NCI-H2227 treated with DMSO at 0.1 percent for 48 hours (cell line): ENCODE measurements at regions not wholly inside any gene's neighbourhood (a gene's known extent, or its start where the extent isn't known, plus 50 kb on each side); places are given as distances from the start of the nearest gene placed in this dataset.

ENCODE experiments used
- DNase-seq: peaks from one replicate; lab custom pipeline; 2025; lab: John Stamatoyannopoulos, UW

GRCh38 chr2:239715606-239716005, 309.5 kb downstream of the NDUFA10 start:
- DNase-seq: no peak

DNA sequence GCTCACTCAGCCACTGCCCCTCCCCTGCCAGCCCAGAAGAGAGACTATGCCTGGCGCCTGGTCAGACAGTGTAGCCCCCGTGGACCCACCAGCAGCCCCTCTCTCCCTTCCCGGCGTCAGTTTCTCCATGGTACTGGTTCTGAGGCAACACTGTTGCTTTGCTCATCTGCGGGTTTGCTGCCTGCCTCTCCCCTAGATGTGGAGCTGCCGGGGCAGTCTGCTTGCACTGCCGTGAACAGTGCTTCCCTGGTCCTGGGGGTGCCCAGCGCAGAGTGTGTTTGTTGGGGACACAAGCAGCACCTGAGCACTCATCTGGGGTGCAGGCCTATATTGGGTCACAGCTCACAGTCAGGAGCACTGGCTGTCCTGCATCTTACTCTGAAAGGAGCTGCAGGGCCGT, 309.9 kb downstream of the NDUFA10 start:
- no peak for DNase-seq

DNA sequence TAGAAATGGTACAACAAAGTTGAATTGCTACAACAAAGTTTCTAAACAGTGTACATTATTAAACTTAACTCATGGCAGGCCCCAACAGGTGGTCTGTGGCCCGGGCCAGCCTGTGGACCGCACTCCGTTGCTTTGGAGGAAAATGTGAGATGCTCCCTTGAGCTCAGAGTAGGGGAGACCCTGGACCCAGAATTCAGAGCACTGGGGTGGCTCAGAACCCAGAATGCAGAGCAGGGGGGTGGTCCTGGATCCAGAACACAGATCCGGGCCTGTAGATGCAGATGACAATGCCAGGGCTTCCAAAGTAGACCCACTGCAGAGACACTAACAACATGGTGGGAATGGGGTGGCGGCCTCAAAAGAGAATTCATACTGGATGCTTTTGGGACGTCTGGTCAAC, 311.0 kb downstream of the NDUFA10 start:
- DNase-seq: no peak

GRCh38 chr2:239712755-239713154, 311.9 kb upstream of the HDAC4 start:
- no peak for DNase-seq

DNA sequence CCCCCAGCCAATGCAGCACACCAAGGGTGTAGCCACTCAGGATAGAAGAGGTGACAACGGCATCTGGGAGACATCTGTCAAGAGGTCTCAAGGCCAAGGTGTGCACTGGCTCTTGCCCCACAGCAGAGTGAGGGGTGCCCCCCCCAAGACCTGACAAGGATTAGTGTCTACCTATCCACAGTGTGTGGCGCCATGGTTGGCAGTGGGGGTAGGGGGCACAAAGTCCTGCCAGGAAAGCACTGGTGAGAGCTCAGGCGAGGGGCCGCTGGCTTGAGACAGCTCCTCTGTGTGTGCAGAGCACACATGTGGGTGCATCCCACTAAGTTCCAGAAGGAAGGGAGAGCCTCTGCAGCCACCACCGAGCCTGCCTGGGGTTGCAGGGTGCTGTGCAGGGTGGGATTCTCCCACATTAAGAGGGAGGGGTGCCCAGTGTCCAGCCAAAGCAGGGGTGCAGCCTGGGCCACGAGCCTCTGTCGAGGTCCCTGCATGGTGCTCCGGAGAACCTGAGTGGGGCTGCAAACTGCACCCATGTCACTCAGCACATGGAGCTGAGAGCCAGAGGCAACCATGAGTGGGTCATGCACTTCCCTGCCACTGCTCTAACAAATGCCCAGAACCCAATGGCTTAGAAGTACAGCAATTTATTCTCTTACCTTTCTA, 311.2 kb upstream of the HDAC4 start:
- no peak for DNase-seq

- DNase-seq: no peak
Measured at GRCh38 chr2:239710953-239711861, 310.4 kb upstream of the HDAC4 start.

DNA sequence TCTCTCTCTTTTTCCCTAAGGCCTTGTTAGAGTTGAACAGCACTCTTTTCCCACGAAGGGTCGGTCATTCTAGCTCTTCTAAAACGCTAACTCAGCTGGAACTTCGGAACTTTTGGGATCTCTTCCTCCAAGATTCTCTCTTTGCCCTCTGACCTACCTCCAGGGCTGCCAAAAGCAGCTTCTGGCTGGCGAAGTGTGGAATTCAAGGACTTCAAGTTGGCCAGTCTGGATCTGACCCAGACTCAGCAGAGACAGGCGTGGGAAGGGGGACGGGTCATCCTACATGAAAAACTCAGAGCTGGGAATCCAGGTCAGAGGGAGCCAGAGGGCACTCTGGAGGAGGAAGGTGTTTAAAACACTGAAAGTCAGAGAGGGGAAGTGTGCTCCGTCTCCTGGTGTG, 305.5 kb upstream of the HDAC4 start:
- no peak for DNase-seq

GRCh38 chr2:239704737-239705136, 303.9 kb upstream of the HDAC4 start:
- no peak for DNase-seq

GRCh38 chr2:239703834-239704233, 303.0 kb upstream of the HDAC4 start:
- no peak for DNase-seq

DNA sequence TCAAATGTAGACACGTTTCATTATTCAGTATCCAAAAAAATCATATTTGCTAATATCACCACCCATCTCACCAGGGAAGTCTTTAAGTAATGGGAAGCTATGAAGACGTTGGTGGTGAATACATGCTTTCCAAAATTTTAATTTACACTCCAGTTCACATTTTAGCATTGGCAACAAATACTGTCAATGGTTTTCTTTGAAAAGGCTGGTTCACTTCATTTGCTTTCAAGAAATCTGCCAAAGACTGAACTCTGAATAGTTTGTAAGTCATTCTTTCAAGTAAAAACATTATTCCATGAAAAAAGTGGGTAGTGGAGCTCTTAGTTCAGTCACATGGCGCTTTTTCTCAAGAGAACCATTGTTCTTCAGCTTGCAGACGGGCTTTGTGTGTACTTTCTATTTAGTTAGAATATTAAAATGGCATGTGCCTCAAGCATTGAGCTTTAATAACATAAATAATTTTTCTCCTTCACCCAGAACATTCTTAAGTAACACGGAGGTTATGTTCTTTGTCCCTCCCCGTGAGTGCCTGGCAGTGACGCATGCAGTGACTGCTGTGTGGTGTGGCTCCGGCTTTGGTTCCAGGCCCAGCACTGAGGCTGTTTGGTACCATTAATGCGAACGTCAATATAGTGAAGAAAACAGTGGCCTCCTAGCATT, 300.0 kb upstream of the HDAC4 start:
- DNase-seq: no peak

- DNase-seq: no peak
Measured at GRCh38 chr2:239697399-239698164, 296.8 kb upstream of the HDAC4 start.

DNA sequence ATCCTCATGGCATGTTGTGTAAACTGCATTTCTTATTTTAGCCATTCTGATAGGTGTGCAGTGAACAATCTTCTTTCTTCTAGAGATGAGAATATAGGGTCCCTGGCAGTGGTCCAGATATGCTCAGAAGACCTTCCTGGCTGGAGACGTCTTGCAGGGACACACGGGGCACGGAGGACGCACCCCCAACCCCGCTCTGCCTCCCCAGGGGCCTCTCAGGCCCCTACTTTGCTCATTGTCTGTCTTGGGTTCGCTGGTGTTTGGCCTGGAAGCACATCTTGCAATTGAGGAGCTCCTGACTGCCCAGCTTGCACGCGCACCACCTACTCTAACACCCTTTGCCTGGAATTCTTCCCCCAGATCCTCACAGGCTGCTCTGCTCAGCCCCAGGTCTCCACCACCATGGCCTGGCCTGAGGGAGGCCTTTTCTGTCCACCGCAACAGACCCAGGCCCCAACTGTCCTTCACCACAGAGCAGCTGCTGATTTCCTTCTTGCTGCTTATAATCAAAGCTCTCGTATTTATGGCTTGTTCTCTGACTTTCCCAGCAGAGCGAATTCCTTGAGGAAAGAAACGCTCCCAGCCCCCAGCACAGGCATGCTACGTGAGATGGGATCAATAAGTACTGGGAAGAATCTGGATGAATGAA, 295.9 kb upstream of the HDAC4 start:
- no peak for DNase-seq

GRCh38 chr2:239695728-239696240, 295.0 kb upstream of the HDAC4 start:
- DNase-seq: no peak

GRCh38 chr2:239695106-239695727, 294.4 kb upstream of the HDAC4 start:
- no peak for DNase-seq

DNA sequence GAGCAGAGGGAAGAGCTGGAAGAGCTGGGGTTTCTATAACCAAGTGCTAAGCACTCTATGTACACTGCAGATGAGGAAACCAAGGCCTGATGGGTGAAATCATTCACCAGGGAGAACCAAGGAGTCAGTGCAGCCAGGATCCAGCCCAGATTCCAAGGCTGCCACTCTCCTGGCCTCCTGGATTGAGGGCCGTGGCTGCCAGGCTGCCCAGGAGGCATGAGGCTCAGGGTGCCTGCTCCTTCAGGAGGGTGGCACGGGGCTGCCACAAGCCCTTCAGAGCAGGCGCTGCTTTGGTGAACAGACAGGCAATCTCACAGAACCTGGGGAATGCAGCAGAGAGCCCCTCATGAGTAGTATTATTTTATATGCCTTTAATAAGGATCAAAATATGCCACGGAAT, 293.7 kb upstream of the HDAC4 start:
- DNase-seq: no peak

DNA sequence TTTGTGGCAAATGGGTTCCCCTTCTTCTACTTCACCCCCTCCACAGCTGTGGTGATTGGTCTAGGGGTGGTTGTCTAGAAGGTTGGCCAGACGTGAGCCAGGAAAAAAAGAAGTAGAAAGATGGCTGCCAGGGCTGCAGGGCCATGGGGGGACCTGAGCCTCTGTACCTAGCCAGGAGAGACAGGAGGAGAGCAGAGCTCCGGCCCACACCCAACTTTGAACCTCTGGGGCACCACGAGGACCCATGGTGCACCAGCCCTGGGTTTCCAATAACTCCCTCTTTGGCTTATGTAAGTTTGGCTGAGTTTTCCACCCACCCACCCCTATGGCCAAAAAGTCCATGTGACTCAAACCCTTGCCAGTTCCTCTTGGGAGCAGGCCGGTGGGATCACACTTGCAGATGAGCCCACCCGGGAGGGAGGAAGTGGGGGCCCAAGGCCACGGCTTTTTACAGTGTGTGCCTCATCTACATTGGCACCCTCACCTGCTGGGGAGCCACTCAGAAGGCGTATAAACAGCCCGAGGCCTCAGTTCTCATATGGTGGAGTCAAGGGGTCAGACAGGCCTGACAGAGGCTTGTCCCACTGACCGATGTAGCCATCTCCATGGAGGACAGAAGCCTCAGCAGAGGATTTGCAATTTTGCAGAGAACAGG, 293.1 kb upstream of the HDAC4 start:
- no peak for DNase-seq

GRCh38 chr2:239693330-239693729, 292.5 kb upstream of the HDAC4 start:
- DNase-seq: no peak

- DNase-seq: no peak
Measured at GRCh38 chr2:239692919-239693318, 292.1 kb upstream of the HDAC4 start.

- no peak for DNase-seq
Measured at GRCh38 chr2:239692362-239692851, 291.6 kb upstream of the HDAC4 start.

- DNase-seq: no peak
Measured at GRCh38 chr2:239691720-239692119, 290.9 kb upstream of the HDAC4 start.
